GM10266 (cell line): ENCODE measurements at regions not wholly inside any gene's neighbourhood (a gene's known extent, or its start where the extent isn't known, plus 50 kb on each side); places are given as distances from the start of the nearest gene placed in this dataset.

Experiments used
- DNase-seq: peaks from one replicate; pipeline ENCODE4 v3.0.0; 2012; ENCODE audit errors: extremely low spot score
- CTCF ChIP-seq: IDR thresholded peaks from 2 replicates; pipeline ENCODE4 v1.5.1; 2012; ENCODE audit warnings: mild to moderate bottlenecking, low read depth; ENCODE audit not compliant: control insufficient read depth, insufficient read depth; ENCODE audit errors: missing control alignments

GRCh38 chr9:115591584-115591984 is 473.6 kb upstream of the TNC start:
- peak; percentile 66 for TF ChIP-seq CTCF
- peak; percentile 23 for DNase-seq

GRCh38 chr9:115593587-115594091 is 475.7 kb upstream of the TNC start:
- TF ChIP-seq CTCF, result peak; percentile 69
- peak; percentile 38 for DNase-seq

- no peak for TF ChIP-seq CTCF
- DNase-seq, result no peak
Observed at GRCh38 chr9:115594557-115594956, 476.6 kb upstream of the TNC start.

- TF ChIP-seq CTCF, result no peak
- DNase-seq, result no peak
Observed at GRCh38 chr9:115596021-115596745, 478.2 kb upstream of the TNC start.

- no peak for TF ChIP-seq CTCF
- no peak for DNase-seq
Observed at GRCh38 chr9:115596746-115597080, 478.8 kb upstream of the TNC start.

- no peak for TF ChIP-seq CTCF
- DNase-seq, result no peak
Observed at GRCh38 chr9:115597330-115597895, 479.5 kb upstream of the TNC start.

GRCh38 chr9:115598751-115599150 is 480.8 kb upstream of the TNC start:
- no peak for TF ChIP-seq CTCF
- no peak for DNase-seq
